SU-DHL-6 (cell line): ENCODE measurements at regions not wholly inside any gene's neighbourhood (a gene's known extent, or its start where the extent isn't known, plus 50 kb on each side); places are given as distances from the start of the nearest gene placed in this dataset.

ENCODE experiments used
- EZH2phosphoT487 ChIP-seq: fragments of 200-600 bp; sonication (generic), shearing (Covaris generic); conservative IDR thresholded peaks from 2 replicates; pipeline ENCODE4 v1.6.1; 2018; ENCODE audit warnings: mild to moderate bottlenecking, antibody characterized with exemption, low read length, moderate library complexity, mixed read lengths
- TF ChIP-seq, protein P1 (sequence below): fragments of 200-600 bp; sonication (generic); IDR thresholded peaks from one replicate; pipeline ENCODE4 v1.5.1; 2017; ENCODE audit warnings: antibody characterized with exemption, mild to moderate bottlenecking, low read length, moderate library complexity; ENCODE audit not compliant: insufficient read depth, poor library complexity, severe bottlenecking

DNA sequence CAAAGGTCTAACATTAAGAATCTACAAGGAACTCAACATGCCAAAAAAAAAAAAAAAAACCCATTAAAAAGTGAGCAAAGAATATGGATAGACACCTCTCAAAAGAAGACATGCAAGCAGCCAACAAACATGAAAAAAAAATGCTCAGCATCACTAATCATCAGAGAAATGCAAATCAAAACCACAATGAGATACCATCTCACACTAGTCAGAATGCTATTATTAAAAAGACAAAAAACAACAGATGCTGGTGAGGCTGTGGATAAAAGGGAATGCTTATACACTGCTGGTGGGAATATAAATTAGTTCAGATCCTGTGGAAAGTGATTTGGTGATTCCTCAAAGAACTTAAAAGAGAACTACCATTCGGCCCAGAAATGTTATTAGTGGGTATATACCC lies 257.7 kb upstream of the PLET1 start:
- no peak for TF ChIP-seq EZH2phosphoT487
- TF ChIP-seq, protein P1, sequence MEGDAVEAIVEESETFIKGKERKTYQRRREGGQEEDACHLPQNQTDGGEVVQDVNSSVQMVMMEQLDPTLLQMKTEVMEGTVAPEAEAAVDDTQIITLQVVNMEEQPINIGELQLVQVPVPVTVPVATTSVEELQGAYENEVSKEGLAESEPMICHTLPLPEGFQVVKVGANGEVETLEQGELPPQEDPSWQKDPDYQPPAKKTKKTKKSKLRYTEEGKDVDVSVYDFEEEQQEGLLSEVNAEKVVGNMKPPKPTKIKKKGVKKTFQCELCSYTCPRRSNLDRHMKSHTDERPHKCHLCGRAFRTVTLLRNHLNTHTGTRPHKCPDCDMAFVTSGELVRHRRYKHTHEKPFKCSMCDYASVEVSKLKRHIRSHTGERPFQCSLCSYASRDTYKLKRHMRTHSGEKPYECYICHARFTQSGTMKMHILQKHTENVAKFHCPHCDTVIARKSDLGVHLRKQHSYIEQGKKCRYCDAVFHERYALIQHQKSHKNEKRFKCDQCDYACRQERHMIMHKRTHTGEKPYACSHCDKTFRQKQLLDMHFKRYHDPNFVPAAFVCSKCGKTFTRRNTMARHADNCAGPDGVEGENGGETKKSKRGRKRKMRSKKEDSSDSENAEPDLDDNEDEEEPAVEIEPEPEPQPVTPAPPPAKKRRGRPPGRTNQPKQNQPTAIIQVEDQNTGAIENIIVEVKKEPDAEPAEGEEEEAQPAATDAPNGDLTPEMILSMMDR: no peak
